RWPE1 (cell line): ENCODE measurements at regions not wholly inside any gene's neighbourhood (a gene's known extent, or its start where the extent isn't known, plus 50 kb on each side); places are given as distances from the start of the nearest gene placed in this dataset.

Experiments
- CTCF ChIA-PET: fragments of 350-600 bp; sonication (Branson Sonifier 250); formaldehyde crosslinking; extraction: SDS; loops from one replicate; lab custom pipeline; 2021; lab: Yijun Ruan, JAX
- POLR2A ChIA-PET: fragments of 400-600 bp; formaldehyde crosslinking; extraction: SDS; loops from one replicate; lab custom pipeline; 2020; ENCODE audit warnings: antibody characterized with exemption; ENCODE audit not compliant: low non-redundant PET; lab: Yijun Ruan, JAX
- DNase-seq: peaks from one replicate; pipeline ENCODE4 v3.0.0; 2012; ENCODE audit warnings: low spot score
- H3K27ac ChIP-seq: fragments of 450-650 bp; 2 replicates; pipeline ENCODE4 v1.5.1; 2017
- TF ChIP-seq, protein P1 (sequence below): fragments of 450-650 bp; conservative IDR thresholded peaks from 2 replicates; pipeline ENCODE4 v1.5.1; 2017; ENCODE audit warnings: low read depth, mild to moderate bottlenecking

DNA sequence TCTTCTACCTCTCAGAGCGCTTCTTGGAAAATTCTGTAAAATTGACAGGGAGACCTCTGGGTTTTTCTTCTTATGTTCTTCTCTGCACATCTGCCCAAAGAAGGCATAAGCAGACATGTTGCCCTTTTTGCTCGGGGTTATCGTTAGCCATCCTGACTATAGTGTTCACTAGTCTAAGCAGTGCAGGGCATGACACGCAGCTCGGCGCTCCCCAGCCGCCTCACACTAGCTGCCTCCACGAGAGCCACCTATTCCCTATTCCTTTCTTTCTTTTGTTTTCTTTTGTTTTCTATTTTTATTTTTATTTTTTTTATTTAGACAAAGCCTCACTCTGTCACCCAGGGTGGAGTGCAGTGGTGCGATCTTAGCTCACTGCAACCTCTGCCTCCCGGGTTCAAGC is 100.2 kb upstream of the OPRM1 start:
- ChIA-PET CTCF (no interaction called here), POLR2A (no interaction called here)
- H3K27ac ChIP-seq: no peak overlapping the region
- DNase-seq: no peak
- TF ChIP-seq, protein P1, sequence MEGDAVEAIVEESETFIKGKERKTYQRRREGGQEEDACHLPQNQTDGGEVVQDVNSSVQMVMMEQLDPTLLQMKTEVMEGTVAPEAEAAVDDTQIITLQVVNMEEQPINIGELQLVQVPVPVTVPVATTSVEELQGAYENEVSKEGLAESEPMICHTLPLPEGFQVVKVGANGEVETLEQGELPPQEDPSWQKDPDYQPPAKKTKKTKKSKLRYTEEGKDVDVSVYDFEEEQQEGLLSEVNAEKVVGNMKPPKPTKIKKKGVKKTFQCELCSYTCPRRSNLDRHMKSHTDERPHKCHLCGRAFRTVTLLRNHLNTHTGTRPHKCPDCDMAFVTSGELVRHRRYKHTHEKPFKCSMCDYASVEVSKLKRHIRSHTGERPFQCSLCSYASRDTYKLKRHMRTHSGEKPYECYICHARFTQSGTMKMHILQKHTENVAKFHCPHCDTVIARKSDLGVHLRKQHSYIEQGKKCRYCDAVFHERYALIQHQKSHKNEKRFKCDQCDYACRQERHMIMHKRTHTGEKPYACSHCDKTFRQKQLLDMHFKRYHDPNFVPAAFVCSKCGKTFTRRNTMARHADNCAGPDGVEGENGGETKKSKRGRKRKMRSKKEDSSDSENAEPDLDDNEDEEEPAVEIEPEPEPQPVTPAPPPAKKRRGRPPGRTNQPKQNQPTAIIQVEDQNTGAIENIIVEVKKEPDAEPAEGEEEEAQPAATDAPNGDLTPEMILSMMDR: no peak

DNA sequence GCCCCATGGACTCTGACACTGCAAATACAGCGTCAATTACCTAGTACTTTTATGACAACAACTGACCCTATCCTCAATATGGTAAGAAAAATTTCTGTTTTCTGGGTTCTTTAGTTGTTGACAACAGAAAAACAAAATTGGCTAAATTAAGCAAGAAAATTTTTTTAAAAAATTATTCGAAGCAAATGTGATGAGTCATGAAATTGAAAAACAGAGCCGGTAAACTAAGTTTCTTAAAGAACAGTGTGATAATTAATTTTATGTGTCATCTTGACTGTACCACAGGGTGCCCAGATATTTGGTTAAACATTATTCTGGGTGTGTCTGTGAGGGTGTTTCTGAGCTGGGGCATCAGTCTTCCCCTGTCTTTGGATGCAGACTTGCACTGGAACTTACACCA is 107.6 kb upstream of the OPRM1 start:
- TF ChIP-seq, protein P1: no peak
- no peak for DNase-seq
- CTCF ChIA-PET: no interaction called here
- POLR2A ChIA-PET: no interaction called here
- H3K27ac ChIP-seq: no peak overlapping the region

DNA sequence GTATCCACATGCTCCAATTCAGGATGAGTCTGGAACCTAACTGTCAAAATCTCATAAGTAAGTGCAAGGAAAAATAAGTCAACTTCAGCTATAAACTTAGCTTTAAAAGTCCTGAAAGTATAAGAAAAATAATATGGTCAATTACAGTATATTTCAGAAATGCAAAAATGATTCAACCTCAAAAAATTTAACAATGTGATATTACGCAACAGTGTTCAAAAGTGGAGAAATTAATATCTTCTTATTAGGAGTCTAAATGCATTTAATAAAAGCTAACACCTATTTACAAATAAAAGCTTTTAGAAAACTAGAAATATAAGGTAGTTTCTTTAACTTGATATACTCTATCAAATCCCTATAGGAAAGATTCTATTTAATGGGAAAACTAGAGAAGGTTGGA is 111.2 kb upstream of the OPRM1 start:
- no peak overlapping the region for H3K27ac ChIP-seq
- TF ChIP-seq, protein P1: no peak
- ChIA-PET POLR2A (no interaction called here), CTCF (no interaction called here)
- DNase-seq: no peak

DNA sequence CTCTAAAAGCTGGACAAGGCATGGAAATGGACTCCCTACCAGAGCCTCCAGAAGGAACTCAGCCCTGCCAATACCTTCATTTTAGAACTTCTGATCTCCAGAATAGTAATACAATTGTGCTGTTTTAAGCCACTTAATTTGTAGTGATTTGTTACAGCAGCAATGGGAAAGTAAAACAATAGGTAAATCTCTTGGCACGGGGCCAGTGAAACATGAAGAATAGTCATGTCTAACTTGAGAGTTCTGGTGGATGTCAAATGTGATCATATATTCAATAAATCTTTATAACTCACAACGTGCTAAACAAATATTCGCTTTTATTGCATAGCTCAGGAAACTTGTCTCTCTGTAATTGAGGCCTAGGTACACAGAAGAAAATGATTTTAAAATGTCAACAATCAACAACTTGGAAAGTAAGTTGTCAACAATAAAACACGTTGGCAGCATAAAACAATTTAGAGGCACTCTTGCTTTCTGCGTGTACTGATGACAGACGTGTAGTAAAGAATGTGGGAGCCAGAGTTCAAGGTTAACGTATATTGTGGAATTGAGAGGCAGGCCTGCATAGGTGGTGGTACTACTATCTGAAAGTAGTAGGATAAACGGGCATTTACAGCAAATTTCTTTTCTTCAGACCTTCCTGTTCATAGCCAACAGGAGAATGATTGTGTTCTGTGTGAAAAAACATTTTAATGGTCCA is 140.5 kb upstream of the OPRM1 start:
- TF ChIP-seq, protein P1: no peak
- CTCF ChIA-PET: no interaction called here

DNA sequence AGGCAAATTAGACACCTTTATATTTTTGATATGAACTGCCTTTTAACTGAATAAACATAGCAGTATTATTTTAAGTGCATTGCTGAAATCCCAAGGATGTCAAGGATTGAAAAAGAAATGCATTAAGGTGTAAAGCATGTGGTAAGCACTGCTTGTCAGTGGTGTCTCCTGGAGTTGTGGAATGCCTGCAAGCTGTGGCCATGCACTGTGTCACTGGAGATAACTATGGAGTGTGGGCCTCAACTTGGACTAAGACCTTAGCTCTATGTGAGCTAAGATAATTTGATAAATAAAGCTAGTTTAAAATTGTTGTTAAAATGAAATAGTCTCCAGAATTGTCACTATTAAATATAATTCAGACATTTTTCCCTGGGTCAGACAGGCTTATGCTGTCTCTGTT is 156.6 kb upstream of the OPRM1 start:
- TF ChIP-seq, protein P1: no peak
- ChIA-PET CTCF (no interaction called here), POLR2A (no interaction called here)
- H3K27ac ChIP-seq: no peak overlapping the region
- no peak for DNase-seq

More for the DNA sequence above, 140.5 kb upstream of the OPRM1 start:
- POLR2A ChIA-PET: no interaction called here
- no peak overlapping the region for H3K27ac ChIP-seq
- no peak for DNase-seq

DNA sequence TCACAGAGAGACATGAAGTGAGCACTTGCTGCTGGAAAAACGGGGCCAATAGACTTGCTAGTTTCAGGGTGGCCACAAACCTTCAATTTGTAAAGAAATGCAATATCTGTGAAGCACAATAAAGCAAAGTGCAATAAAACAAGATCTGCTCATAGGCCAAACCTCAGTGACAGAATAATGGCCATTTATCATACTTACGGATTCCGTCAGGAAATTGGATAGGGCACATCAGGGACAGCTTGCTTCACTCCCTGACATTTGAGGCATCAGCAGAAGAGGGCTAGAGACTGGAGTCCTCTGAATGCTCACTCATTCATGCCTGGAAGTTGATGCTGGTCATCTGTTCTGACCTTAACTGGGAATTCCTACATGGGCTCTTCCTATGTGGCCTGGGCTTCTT is 165.5 kb upstream of the OPRM1 start:
- ChIA-PET CTCF (no interaction called here), POLR2A (no interaction called here)
- H3K27ac ChIP-seq: no peak overlapping the region
- TF ChIP-seq, protein P1: no peak
- no peak for DNase-seq
